Stimulated activated CD4-positive, alpha-beta T cell treated with anti-CD3 and anti-CD28 coated beads, Interleukin-4, amount 100 ng/mL, for 1 hour (primary cell): ENCODE measurements at regions not wholly inside any gene's neighbourhood (a gene's known extent, or its start where the extent isn't known, plus 50 kb on each side); places are given as distances from the start of the nearest gene placed in this dataset.

Experiments used
- DNase-seq: peaks from one replicate; pipeline ENCODE4 v3.0.0-alpha.2; 2020

DNA sequence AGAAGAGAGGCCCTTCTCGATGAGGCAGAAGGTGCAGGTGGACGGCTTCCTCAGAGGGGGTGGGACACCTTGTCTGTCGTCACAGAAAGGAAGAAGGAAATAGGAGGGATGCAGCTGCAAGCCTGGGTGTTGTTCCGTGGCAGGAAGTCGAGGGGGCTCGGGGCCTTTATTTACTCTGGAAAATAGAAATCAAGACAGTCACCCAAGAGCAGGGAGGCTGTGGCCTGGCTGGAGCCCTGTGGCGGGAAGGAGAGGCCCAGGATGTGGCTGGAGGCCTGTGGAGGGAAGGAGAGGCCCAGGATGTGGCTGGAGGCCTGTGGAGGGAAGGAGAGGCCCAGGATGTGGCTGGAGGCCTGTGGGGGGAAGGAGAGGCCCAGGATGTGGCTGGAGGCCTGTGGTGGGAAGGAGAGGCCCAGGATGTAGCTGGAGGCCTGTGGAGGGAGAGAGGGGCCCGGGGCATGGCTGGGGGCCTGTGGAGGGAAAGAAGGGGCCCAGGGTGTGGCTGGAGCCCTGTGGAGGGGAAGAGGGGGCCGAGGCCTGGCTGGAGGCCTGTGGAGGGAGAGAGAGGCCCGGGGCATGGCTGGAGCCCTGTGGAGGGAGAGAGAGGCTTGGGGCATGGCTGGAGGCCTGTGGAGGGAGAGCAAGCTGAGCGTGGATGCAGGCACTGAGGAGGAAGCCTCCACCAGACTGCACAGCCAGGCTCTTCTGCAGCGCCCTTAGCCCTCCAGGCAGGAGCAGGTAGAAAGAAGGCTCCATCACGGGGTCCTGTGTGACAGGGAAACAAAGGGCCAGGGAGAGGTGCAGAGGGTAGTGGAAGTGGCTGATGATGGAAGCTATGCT lies 97.3 kb upstream of the SFMBT2 start:
- no peak for DNase-seq

- no peak for DNase-seq
Measured at GRCh38 chr10:7506571-7506970, 95.7 kb upstream of the SFMBT2 start.

- DNase-seq = no peak
Measured at GRCh38 chr10:7505196-7505595, 94.4 kb upstream of the SFMBT2 start.

DNA sequence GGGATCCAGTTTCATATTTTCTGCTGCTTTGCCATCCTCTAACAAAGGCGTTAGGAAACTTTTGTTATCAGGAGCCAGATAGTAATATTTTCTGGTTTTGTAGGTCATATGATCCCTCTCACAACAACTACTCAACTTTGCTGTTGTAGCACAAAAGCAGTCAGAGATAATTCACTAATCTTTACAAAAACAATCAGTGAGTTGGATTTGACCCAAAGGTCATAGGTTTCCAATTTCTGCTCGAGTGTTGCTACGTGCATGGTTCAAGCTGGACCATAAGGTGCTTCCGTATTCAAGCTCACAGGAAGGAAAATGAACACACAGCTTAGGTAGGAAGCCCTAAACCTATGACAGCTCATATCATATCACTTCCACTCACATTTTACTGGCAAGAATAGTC lies 92.4 kb upstream of the SFMBT2 start:
- DNase-seq = no peak

DNA sequence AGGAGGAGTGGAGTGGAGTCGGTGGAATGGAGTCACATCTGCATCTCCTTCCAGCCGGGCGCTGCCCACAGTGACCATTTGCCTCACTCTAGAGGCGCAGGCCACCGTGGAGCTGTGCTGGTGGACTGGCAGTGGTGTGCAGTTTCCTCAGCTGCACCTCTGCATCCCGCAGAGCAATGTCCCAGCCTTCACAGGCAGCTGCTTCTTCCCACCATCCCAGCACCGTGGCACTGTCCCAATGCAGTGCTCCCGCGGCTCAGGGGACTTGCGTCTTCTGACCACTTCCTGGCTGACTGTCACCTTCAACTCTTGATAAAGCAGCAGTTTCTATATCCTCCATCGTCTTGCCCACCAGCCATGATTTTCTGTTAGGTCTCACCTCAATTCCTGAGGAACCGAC lies 90.3 kb upstream of the SFMBT2 start:
- DNase-seq = no peak

GRCh38 chr10:7498111-7498510 lies 87.3 kb upstream of the SFMBT2 start:
- DNase-seq = no peak

DNA sequence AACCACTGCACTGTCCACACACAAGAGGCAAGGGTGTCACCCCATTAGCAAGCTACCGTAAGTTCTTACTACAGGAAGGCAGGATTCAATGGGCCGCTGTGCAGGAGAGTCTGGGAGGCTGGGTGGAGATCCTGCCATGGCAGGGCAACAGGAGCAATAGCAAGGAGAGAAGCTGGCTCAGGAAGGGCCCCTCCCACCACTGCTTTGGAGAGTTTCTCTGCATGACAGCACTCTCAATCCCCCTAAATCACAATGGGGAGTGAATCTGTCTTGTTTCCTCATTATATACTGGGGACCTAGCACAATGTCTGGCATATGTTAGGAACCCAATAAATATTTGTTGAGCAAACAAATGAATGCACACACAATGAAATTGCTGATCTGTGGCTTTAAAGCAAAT lies 83.2 kb upstream of the SFMBT2 start:
- no peak for DNase-seq

GRCh38 chr10:7492660-7493046 lies 81.8 kb upstream of the SFMBT2 start:
- DNase-seq = no peak

GRCh38 chr10:7491949-7492659 lies 81.3 kb upstream of the SFMBT2 start:
- DNase-seq = no peak

DNA sequence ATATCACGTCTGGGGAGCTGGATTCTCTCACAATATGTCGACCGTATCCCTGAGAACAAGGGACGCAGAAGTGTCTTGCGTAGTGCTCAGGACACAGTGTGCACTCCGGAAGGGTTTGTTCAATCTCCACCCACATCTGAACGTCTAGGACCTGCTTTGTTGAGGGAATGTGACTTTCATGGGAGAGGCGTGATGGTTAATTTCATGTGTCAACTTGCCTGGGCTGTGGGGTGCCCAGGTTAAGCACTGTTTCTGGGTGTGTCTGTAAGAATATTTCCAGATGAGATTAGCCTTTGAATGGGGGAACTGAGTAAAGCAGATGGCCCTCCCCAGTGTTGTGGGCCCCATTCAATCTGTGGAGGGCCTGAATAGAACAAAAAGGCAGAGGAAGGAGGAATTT lies 80.4 kb upstream of the SFMBT2 start:
- no peak for DNase-seq

DNA sequence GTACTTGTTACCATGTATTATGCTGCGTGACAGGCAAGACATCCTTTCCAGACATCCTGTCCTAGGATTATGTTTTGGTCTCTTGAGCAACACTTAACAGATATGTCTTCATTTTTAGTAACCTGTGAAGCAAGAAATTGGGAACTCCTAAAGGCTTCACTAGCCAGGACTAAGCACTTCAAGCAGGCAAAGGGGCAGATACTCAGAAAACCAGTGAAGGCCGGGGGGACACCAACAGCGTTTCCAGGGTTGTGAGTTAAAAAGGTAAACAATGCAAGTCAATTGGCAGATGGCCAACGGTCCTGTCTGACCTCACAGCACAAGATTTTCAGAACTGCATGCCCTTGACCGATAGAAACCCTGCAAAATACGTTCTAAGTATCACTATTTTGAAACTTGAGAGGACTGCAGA lies 77.6 kb upstream of the SFMBT2 start:
- DNase-seq = no peak

- DNase-seq = no peak
Measured at GRCh38 chr10:7487528-7487927, 76.7 kb upstream of the SFMBT2 start.

GRCh38 chr10:7486528-7486927 lies 75.7 kb upstream of the SFMBT2 start:
- no peak for DNase-seq

GRCh38 chr10:7485799-7486198 lies 75.0 kb upstream of the SFMBT2 start:
- no peak for DNase-seq

- DNase-seq = no peak
Measured at GRCh38 chr10:7485244-7485556, 74.4 kb upstream of the SFMBT2 start.

GRCh38 chr10:7484456-7485243 lies 73.8 kb upstream of the SFMBT2 start:
- peak; percentile 6 for DNase-seq

GRCh38 chr10:7483848-7484247 lies 73.0 kb upstream of the SFMBT2 start:
- DNase-seq = no peak

- no peak for DNase-seq
Measured at GRCh38 chr10:7482992-7483391, 72.2 kb upstream of the SFMBT2 start.

DNA sequence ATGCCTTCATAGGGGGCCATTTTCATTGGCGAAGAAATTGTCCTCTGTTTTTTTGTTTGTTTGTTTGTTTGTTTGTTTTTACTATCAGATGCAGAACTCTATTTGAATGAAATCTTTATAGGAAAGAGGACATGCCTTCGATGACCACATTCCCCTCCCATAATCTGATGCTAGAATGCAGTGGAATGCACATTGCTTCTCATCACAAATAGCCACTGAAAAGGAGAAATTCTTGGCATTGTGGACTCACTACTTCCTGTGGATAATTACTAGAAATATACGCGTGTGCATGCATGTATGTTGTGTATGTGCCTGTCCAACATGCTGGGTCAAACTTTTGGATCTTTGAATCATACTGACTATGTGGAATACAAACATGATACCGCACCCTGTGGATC lies 70.5 kb upstream of the SFMBT2 start:
- DNase-seq = no peak

GRCh38 chr10:7480742-7481367 lies 70.0 kb upstream of the SFMBT2 start:
- DNase-seq = no peak

DNA sequence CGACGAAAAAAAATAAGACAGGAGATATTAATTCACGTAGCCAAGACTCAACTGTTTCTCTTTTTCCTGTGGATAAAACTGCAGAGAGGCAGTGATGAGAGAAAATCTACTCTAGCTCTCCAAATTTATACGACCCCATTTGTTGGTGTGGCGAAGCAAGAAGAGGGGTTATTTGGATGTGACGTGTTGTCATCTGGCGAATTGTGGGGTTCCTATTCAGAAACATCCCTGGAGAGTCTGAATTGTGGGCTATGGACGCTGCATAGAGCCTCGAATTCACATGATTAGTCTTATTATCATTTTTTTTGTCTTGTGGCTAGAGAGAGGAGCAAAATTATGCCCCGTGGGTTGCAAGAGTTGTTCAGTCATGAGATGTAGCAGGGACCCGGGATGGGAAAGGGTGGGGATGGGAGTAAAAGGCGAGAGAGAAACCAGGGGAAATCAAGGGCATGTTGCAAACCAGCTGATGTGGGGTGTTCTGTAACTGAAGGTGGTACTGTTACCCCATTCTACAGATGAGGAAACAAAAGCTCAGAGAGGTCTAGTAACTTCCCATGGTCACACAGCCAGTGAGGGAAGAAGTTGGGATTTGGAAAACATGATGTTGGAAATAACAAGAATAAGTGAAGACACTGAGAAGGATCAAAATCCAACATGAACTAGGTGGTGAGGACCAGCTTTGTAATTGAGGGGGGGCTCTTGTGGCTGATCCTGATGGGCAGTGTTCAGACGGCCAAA lies 69.2 kb upstream of the SFMBT2 start:
- DNase-seq = no peak

- DNase-seq = no peak
Measured at GRCh38 chr10:7478727-7479457, 68.1 kb upstream of the SFMBT2 start.
